CD14-positive monocyte (primary cell): ENCODE measurements at regions not wholly inside any gene's neighbourhood (a gene's known extent, or its start where the extent isn't known, plus 50 kb on each side); places are given as distances from the start of the nearest gene placed in this dataset.

ENCODE experiments used
- DNase-seq, 3 donors: peaks; one replicate each; pipeline ENCODE4 v3.0.0-alpha.2; 2011 to 2022
- H2AFZ ChIP-seq: 2 replicates; pipeline ENCODE4 v1.6.0; 2012; ENCODE audit warnings: mild to moderate bottlenecking, low read depth, low read length, inconsistent platforms; ENCODE audit not compliant: insufficient read depth, poor library complexity, severe bottlenecking
- H3K27ac ChIP-seq, 2 donors: 1 replicate in 1 of 2; 2 replicates in 1 of 2; pipeline ENCODE4 v1.5.1; 2012 to 2013; ENCODE audit warnings: low read length in 2 of 2, control low read depth in 1 of 2, inconsistent platforms in 1 of 2, low read depth in 1 of 2, mild to moderate bottlenecking in 1 of 2
- H3K27me3 ChIP-seq, 2 donors: one replicate each; pipeline versions ENCODE4 v1.6.0 to v1.6.1; 2011 to 2013; ENCODE audit warnings: low read length in 2 of 2; ENCODE audit not compliant: control insufficient read depth in 2 of 2, insufficient read depth in 2 of 2
- H3K36me3 ChIP-seq, 2 donors: replicated peaks in 1 of 2; 1 replicate in 1 of 2; 2 replicates in 1 of 2; pipeline versions ENCODE4 v1.5.1 to v1.6.1; 2012 to 2013; ENCODE audit warnings: low read length in 2 of 2, control low read depth in 1 of 2, inconsistent platforms in 1 of 2, mild to moderate bottlenecking in 1 of 2; ENCODE audit not compliant: insufficient read depth in 2 of 2, control insufficient read depth in 1 of 2
- H3K4me1 ChIP-seq, 2 donors: 1 replicate in 1 of 2; 2 replicates in 1 of 2; pipeline versions ENCODE4 v1.5.1 to v1.6.1; 2012 to 2013; ENCODE audit warnings: low read length in 2 of 2, control low read depth in 1 of 2, inconsistent platforms in 1 of 2, mild to moderate bottlenecking in 1 of 2, moderate library complexity in 1 of 2; ENCODE audit not compliant: insufficient read depth in 2 of 2, control insufficient read depth in 1 of 2
- H3K4me2 ChIP-seq: replicated peaks from 2 replicates; pipeline ENCODE3; 2012; ENCODE audit warnings: low read length, moderate library complexity, mild to moderate bottlenecking; ENCODE audit not compliant: poor library complexity, severe bottlenecking; ENCODE audit errors: extremely low read depth
- H3K4me3 ChIP-seq, 3 experiments: fragments of 200-600 bp in 1 of 3; sonication (generic) in 1 of 3; replicated peaks in 1 of 3; 1 replicate in 2 of 3; 2 replicates in 1 of 3; pipeline ENCODE4 v1.5.1; 2011 to 2013; ENCODE audit warnings: low read length in 3 of 3, mild to moderate bottlenecking in 3 of 3, control low read depth in 2 of 3, low read depth in 2 of 3, inconsistent platforms in 1 of 3, moderate library complexity in 1 of 3
- H3K79me2 ChIP-seq: 2 replicates; pipeline ENCODE4 v1.6.0; 2012; ENCODE audit warnings: mild to moderate bottlenecking, control low read depth, inconsistent platforms, low read length, moderate library complexity; ENCODE audit not compliant: insufficient read depth
- H3K9ac ChIP-seq: 2 replicates; pipeline ENCODE4 v1.6.0; 2017; ENCODE audit warnings: low read length, mild to moderate bottlenecking; ENCODE audit not compliant: insufficient read depth, poor library complexity, severe bottlenecking
- H3K9me3 ChIP-seq, 2 donors: replicated peaks in 1 of 2; 1 replicate in 1 of 2; 2 replicates in 1 of 2; pipeline versions ENCODE4 v1.5.1 to v1.6.1; 2012 to 2013; ENCODE audit warnings: low read length in 2 of 2, control low read depth in 1 of 2; ENCODE audit not compliant: control insufficient read depth in 1 of 2, insufficient read depth in 1 of 2
- H4K20me1 ChIP-seq: 2 replicates; pipeline ENCODE4 v1.6.0; 2012; ENCODE audit warnings: mild to moderate bottlenecking, low read length, control low read depth, moderate library complexity; ENCODE audit not compliant: insufficient read depth
- H3K27ac Mint-ChIP-seq, 7 donors: one replicate each; pipeline ENCODE4 v1.8.0; 2020; ENCODE audit warnings: mild to moderate bottlenecking in 7 of 7, mixed read lengths in 7 of 7, moderate library complexity in 6 of 7, inconsistent platforms in 2 of 7
- H3K27me3 Mint-ChIP-seq, 3 donors: one replicate each; pipeline ENCODE4 v1.8.0; 2021 to 2022; ENCODE audit warnings: low read depth in 3 of 3, mild to moderate bottlenecking in 3 of 3, mixed read lengths in 3 of 3, moderate library complexity in 3 of 3, inconsistent platforms in 1 of 3
- H3K36me3 Mint-ChIP-seq, 2 donors: one replicate each; pipeline ENCODE4 v1.8.0; 2020; ENCODE audit warnings: mixed read lengths in 2 of 2, inconsistent platforms in 1 of 2, mild to moderate bottlenecking in 1 of 2
- H3K4me1 Mint-ChIP-seq: one replicate; pipeline ENCODE4 v1.8.0; 2020; ENCODE audit warnings: mild to moderate bottlenecking, mixed read lengths
- H3K4me3 Mint-ChIP-seq, 2 donors: one replicate each; pipeline ENCODE4 v1.8.0; 2020; ENCODE audit warnings: mild to moderate bottlenecking in 2 of 2, mixed read lengths in 2 of 2, moderate library complexity in 1 of 2
- H3K9me3 Mint-ChIP-seq, 7 donors: one replicate each; pipeline ENCODE4 v1.8.0; 2020 to 2022; ENCODE audit warnings: mixed read lengths in 7 of 7, mild to moderate bottlenecking in 6 of 7, moderate library complexity in 6 of 7, inconsistent platforms in 2 of 7
- CTCF ChIP-seq: fragments of 200-600 bp; IDR thresholded peaks from one replicate; pipeline ENCODE4 v1.8.0; 2022; ENCODE audit warnings: antibody characterized with exemption, mild to moderate bottlenecking
- WGBS: methylation state at CpG from one replicate; pipeline ENCODE4 v1.1.5; 2013; ENCODE audit warnings: missing lambda C conversion rate; ENCODE audit not compliant: insufficient coverage; 5-methylcytosine and 5-hydroxymethylcytosine counted together
- intact Hi-C, 2 donors: fragments of 100-400 bp; cut with micrococcal nuclease; formaldehyde crosslinking; loops; one replicate each; pipeline versions ENCODE4 v1.15.0 to v1.15.1; 2023

- Histone ChIP-seq H3K27me3 (no peaks in the 10 kb centered on the region), H3K4me1 (no peaks in the 10 kb centered on the region), H3K79me2 (no peaks in the 10 kb centered on the region), H4K20me1 (no peaks in the 10 kb centered on the region), H3K27ac (no peak overlapping the region), H3K4me3 (no peak overlapping the region), H3K4me2 (no peak overlapping the region), H3K36me3 (no peaks in the 10 kb centered on the region), H3K9me3 (no peaks in the 10 kb centered on the region), H3K9ac (no peak overlapping the region), H2AFZ (no peak overlapping the region)
- Mint-ChIP-seq H3K9me3 (peaks cover 0 to 3% (median 0%) of the 10 kb centered on the region in 7 donors), H3K4me1 (no peaks in the 10 kb centered on the region), H3K27ac (no peak overlapping the region), H3K36me3 (peaks cover 0 to 5% of the 10 kb centered on the region in 2 donors), H3K4me3 (no peak overlapping the region), H3K27me3 (peaks cover 0 to 2% (median 0%) of the 10 kb centered on the region in 3 donors)
- DNase-seq: no peak
- intact Hi-C loops: no loop called here
- no peak for TF ChIP-seq CTCF
- WGBS: no CpG with 5 or more reads among the region's 4 CpGs
Measured at GRCh38 chr18:23314672-23315071, 138.4 kb upstream of the RIOK3 start.

GRCh38 chr18:23316316-23316715 lies 136.8 kb upstream of the RIOK3 start:
- Mint-ChIP-seq H3K9me3 (peaks cover 0 to 3% (median 0%) of the 10 kb centered on the region in 7 donors), H3K4me3 (no peak overlapping the region), H3K4me1 (peaks cover 5% of the 10 kb centered on the region), H3K36me3 (peaks cover 0 to 3% of the 10 kb centered on the region in 2 donors), H3K27me3 (peaks cover 0 to 2% (median 0%) of the 10 kb centered on the region in 3 donors), H3K27ac (no peak overlapping the region)
- H3K9me3 ChIP-seq: no peaks in the 10 kb centered on the region
- no peak overlapping the region for H3K9ac ChIP-seq
- no peak for DNase-seq
- no CpG with 5 or more reads among the region's 2 CpGs for WGBS
- H3K27ac ChIP-seq: no peak overlapping the region
- no peaks in the 10 kb centered on the region for H3K79me2 ChIP-seq
- no peak for TF ChIP-seq CTCF
- H3K36me3 ChIP-seq: no peaks in the 10 kb centered on the region
- no peaks in the 10 kb centered on the region for H3K4me1 ChIP-seq
- H3K4me2 ChIP-seq: no peak overlapping the region
- H3K27me3 ChIP-seq: no peaks in the 10 kb centered on the region
- H3K4me3 ChIP-seq: no peak overlapping the region
- no peaks in the 10 kb centered on the region for H4K20me1 ChIP-seq
- no peak overlapping the region for H2AFZ ChIP-seq
- intact Hi-C loops: no loop called here
